ENCODE measurements at regions not wholly inside any gene's neighbourhood (a gene's known extent, or its start where the extent isn't known, plus 50 kb on each side); places are given as distances from the start of the nearest gene placed in this dataset.
"Not testable (repeated sequence)": the region's sequence is repeated elsewhere in the genome, so short reads cannot be mapped to it uniquely, and the experiment has no call there.

- no peaks in the 10 kb centered on the region for H3K36me3 ChIP-seq (ENCODE audit: control insufficient read depth, insufficient read depth, low read length)
- H3K27ac ChIP-seq (ENCODE audit: insufficient read depth, low read depth, low read length, poor library complexity, severe bottlenecking), result no peak overlapping the region
- no peaks in the 10 kb centered on the region for H3K9me3 ChIP-seq (ENCODE audit: control insufficient read depth, low read length)
- H3K4me1 ChIP-seq (ENCODE audit: control insufficient read depth, insufficient read depth, low read length), result no peaks in the 10 kb centered on the region
- peaks cover 57% of the 10 kb centered on the region for H3K27me3 ChIP-seq (ENCODE audit: control insufficient read depth, insufficient read depth, low read length, poor library complexity, severe bottlenecking)
- H3K4me3 ChIP-seq (ENCODE audit: insufficient read depth, low read depth, low read length), result no peak overlapping the region
- WGBS, 2 experiments, result 88 to 98% methylated on average over 4 of the region's 4 CpGs
Measured at GRCh38 chr22:22717664-22718063, 73.2 kb downstream of the GGTLC2 start.

DNA sequence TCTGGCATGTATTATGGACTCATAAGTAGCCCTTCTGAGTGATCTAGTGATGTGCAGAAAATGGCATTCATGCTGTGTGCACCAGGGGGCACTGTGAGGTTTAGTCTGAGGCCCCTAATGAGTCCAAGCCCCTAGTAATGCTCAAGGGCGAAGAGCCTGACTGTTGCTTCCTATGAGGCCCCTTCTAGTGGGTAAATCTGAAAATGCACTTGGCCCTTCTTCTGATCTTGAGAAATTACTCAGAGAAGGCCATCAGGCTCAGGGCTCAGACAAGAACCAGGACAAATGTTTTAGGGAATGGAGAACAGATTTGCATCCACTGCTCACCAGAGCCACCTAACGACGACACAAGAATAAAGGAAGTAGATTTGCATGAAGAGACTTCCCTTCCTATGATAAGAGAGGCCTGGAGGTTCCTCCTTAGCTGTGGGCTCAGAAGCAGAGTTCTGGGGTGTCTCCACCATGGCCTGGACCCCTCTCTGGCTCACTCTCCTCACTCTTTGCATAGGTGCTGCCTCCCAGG lies 75.8 kb downstream of the GGTLC2 start:
- Histone ChIP-seq H3K4me1 (ENCODE audit: control insufficient read depth, insufficient read depth, low read length) (no peaks in the 10 kb centered on the region), H3K4me3 (ENCODE audit: insufficient read depth, low read depth, low read length) (no peak overlapping the region), H3K36me3 (ENCODE audit: control insufficient read depth, insufficient read depth, low read length) (no peaks in the 10 kb centered on the region), H3K9me3 (ENCODE audit: control insufficient read depth, low read length) (no peaks in the 10 kb centered on the region), H3K27me3 (ENCODE audit: control insufficient read depth, insufficient read depth, low read length, poor library complexity, severe bottlenecking) (peaks cover 55% of the 10 kb centered on the region), H3K27ac (ENCODE audit: insufficient read depth, low read depth, low read length, poor library complexity, severe bottlenecking) (no peak overlapping the region)
- WGBS, 2 experiments, result 31 to 48% methylated on average over 3 of the region's 3 CpGs

DNA sequence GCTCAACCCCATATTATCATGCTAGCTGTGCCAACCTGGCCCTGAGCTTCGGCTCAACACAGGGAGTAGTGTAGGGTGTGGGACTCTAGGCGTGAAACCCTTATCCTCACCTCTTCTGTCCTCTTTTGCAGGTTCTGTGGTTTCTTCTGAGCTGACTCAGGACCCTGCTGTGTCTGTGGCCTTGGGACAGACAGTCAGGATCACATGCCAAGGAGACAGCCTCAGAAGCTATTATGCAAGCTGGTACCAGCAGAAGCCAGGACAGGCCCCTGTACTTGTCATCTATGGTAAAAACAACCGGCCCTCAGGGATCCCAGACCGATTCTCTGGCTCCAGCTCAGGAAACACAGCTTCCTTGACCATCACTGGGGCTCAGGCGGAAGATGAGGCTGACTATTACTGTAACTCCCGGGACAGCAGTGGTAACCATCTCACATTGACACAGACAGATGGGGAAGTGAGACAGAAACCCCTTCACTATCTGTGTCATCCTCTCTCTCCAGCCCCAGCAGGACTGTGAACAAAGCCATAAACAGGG lies 76.4 kb downstream of the GGTLC2 start:
- Histone ChIP-seq H3K27ac (ENCODE audit: insufficient read depth, low read depth, low read length, poor library complexity, severe bottlenecking) (no peak overlapping the region), H3K4me1 (ENCODE audit: control insufficient read depth, insufficient read depth, low read length) (no peaks in the 10 kb centered on the region), H3K36me3 (ENCODE audit: control insufficient read depth, insufficient read depth, low read length) (no peaks in the 10 kb centered on the region), H3K27me3 (ENCODE audit: control insufficient read depth, insufficient read depth, low read length, poor library complexity, severe bottlenecking) (peaks cover 55% of the 10 kb centered on the region), H3K9me3 (ENCODE audit: control insufficient read depth, low read length) (no peaks in the 10 kb centered on the region), H3K4me3 (ENCODE audit: insufficient read depth, low read depth, low read length) (no peak overlapping the region)
- WGBS, 2 experiments, result 90 to 91% methylated on average over 6 of the region's 6 CpGs

DNA sequence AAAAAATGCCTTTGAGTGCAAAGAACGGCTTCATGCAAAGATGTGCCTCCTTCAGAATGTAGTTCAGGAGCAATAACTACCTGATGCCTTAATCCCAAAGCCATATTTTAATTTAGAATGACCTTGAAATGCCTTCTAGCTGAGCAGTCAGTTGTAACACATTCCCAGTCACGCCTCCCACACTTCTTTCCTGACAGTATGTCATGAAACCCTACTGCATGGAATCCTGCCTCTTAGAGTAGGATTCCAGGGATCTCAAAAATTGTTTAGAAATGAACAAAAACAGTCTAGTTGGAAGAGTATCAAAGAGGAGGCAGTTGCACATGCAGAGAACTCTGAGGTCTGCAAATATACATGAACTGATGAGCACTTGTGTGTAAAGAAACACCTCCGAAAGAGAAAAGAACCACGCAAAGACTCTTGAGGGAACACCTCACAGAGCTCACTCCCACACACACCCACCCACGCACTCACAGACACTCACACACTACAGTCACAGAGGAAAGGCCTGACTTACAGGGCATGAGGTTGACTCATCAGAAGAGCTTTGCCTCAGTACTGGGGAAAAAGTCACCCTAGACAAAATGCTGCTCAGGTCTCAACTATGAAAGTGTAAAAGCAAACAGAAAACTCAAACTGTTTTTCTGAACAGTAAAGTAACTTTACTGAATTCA lies 77.4 kb downstream of the GGTLC2 start:
- H3K36me3 ChIP-seq (ENCODE audit: control insufficient read depth, insufficient read depth, low read length), result no peaks in the 10 kb centered on the region
- H3K9me3 ChIP-seq (ENCODE audit: control insufficient read depth, low read length), result no peaks in the 10 kb centered on the region
- no peak overlapping the region for H3K4me3 ChIP-seq (ENCODE audit: insufficient read depth, low read depth, low read length)
- no peak overlapping the region for H3K27ac ChIP-seq (ENCODE audit: insufficient read depth, low read depth, low read length, poor library complexity, severe bottlenecking)
- peaks cover 55% of the 10 kb centered on the region for H3K27me3 ChIP-seq (ENCODE audit: control insufficient read depth, insufficient read depth, low read length, poor library complexity, severe bottlenecking)
- 79 to 87% methylated on average over 5 of the region's 5 CpGs for WGBS, 2 experiments
- no peaks in the 10 kb centered on the region for H3K4me1 ChIP-seq (ENCODE audit: control insufficient read depth, insufficient read depth, low read length)

- Histone ChIP-seq H3K4me1 (ENCODE audit: control insufficient read depth, insufficient read depth, low read length) (no peaks in the 10 kb centered on the region), H3K4me3 (ENCODE audit: insufficient read depth, low read depth, low read length) (no peak overlapping the region), H3K27me3 (ENCODE audit: control insufficient read depth, insufficient read depth, low read length, poor library complexity, severe bottlenecking) (peaks cover 19% of the 10 kb centered on the region), H3K27ac (ENCODE audit: insufficient read depth, low read depth, low read length, poor library complexity, severe bottlenecking) (no peak overlapping the region), H3K36me3 (ENCODE audit: control insufficient read depth, insufficient read depth, low read length) (no peaks in the 10 kb centered on the region), H3K9me3 (ENCODE audit: control insufficient read depth, low read length) (no peaks in the 10 kb centered on the region)
- 78 to 99% methylated on average over 3 to 5 of the region's 5 CpGs for WGBS, 2 experiments
Measured at GRCh38 chr22:22728382-22728781, 84.0 kb downstream of the GGTLC2 start.

- Histone ChIP-seq H3K27me3 (ENCODE audit: control insufficient read depth, insufficient read depth, low read length, poor library complexity, severe bottlenecking) (peaks cover 7% of the 10 kb centered on the region), H3K27ac (ENCODE audit: insufficient read depth, low read depth, low read length, poor library complexity, severe bottlenecking) (no peak overlapping the region), H3K4me1 (ENCODE audit: control insufficient read depth, insufficient read depth, low read length) (no peaks in the 10 kb centered on the region), H3K9me3 (ENCODE audit: control insufficient read depth, low read length) (no peaks in the 10 kb centered on the region), H3K4me3 (ENCODE audit: insufficient read depth, low read depth, low read length) (no peak overlapping the region), H3K36me3 (ENCODE audit: control insufficient read depth, insufficient read depth, low read length) (no peaks in the 10 kb centered on the region)
- 90 to 93% methylated on average over 9 of the region's 9 CpGs for WGBS, 2 experiments
Measured at GRCh38 chr22:22730655-22731373, 86.4 kb downstream of the GGTLC2 start.

DNA sequence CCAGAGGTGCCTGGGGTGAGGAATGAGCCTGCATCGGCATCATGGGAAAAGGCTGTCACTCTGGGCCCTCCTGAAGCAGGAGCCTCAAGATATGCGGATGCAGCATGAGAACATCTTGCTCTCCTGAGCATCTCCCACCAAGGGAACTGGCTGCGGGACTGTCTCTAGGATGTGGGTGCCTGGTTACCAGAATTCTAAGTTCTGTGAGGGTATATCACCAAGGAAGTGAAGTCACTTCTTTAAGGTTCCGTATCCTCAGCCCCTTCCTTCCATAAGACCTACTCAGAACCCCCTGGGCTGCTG lies 86.9 kb downstream of the GGTLC2 start:
- Histone ChIP-seq H3K4me1 (ENCODE audit: control insufficient read depth, insufficient read depth, low read length) (no peaks in the 10 kb centered on the region), H3K27me3 (ENCODE audit: control insufficient read depth, insufficient read depth, low read length, poor library complexity, severe bottlenecking) (peaks cover 6% of the 10 kb centered on the region), H3K9me3 (ENCODE audit: control insufficient read depth, low read length) (no peaks in the 10 kb centered on the region), H3K4me3 (ENCODE audit: insufficient read depth, low read depth, low read length) (no peak overlapping the region), H3K36me3 (ENCODE audit: control insufficient read depth, insufficient read depth, low read length) (no peaks in the 10 kb centered on the region), H3K27ac (ENCODE audit: insufficient read depth, low read depth, low read length, poor library complexity, severe bottlenecking) (no peak overlapping the region)
- 93 to 97% methylated on average over 4 of the region's 4 CpGs for WGBS, 2 experiments

DNA sequence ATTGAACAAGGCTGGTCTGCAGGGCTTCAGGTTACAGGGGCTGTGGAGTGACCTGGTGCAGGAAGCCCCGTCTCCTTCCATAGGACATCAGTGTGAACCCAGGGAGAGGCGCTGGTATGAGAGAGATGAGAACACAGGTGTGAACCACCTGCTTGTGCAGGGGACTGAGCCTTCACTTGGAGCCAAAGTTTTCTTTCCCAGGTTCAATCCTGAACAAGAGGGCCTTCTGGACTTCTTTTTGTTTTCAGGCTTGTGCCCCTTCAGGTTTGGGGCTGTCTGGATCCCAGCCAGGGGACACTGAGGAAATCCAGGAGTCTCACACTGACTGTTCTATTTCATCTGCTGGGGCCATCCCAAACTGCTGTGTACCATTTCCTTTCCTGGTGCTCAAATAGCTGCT lies 88.6 kb downstream of the GGTLC2 start:
- H3K4me3 ChIP-seq (ENCODE audit: insufficient read depth, low read depth, low read length); H3K4me1 ChIP-seq (ENCODE audit: control insufficient read depth, insufficient read depth, low read length); H3K27ac ChIP-seq (ENCODE audit: insufficient read depth, low read depth, low read length, poor library complexity, severe bottlenecking); H3K36me3 ChIP-seq (ENCODE audit: control insufficient read depth, insufficient read depth, low read length); H3K9me3 ChIP-seq (ENCODE audit: control insufficient read depth, low read length); H3K27me3 ChIP-seq (ENCODE audit: control insufficient read depth, insufficient read depth, low read length, poor library complexity, severe bottlenecking): not testable (repeated sequence)
- WGBS, 2 experiments, result 86 to 88% methylated on average over 2 of the region's 2 CpGs

GRCh38 chr22:22733881-22734373 lies 89.5 kb downstream of the GGTLC2 start:
- no peaks in the 10 kb centered on the region for H3K9me3 ChIP-seq (ENCODE audit: control insufficient read depth, low read length)
- H3K4me1 ChIP-seq (ENCODE audit: control insufficient read depth, insufficient read depth, low read length), result no peaks in the 10 kb centered on the region
- no peak overlapping the region for H3K4me3 ChIP-seq (ENCODE audit: insufficient read depth, low read depth, low read length)
- no peak overlapping the region for H3K27ac ChIP-seq (ENCODE audit: insufficient read depth, low read depth, low read length, poor library complexity, severe bottlenecking)
- WGBS, 2 experiments, result 88 to 92% methylated on average over 7 of the region's 7 CpGs
- H3K27me3 ChIP-seq (ENCODE audit: control insufficient read depth, insufficient read depth, low read length, poor library complexity, severe bottlenecking), result no peaks in the 10 kb centered on the region
- no peaks in the 10 kb centered on the region for H3K36me3 ChIP-seq (ENCODE audit: control insufficient read depth, insufficient read depth, low read length)

GRCh38 chr22:22734395-22735272 lies 90.2 kb downstream of the GGTLC2 start:
- not testable (repeated sequence) for H3K27ac ChIP-seq (ENCODE audit: insufficient read depth, low read depth, low read length, poor library complexity, severe bottlenecking); H3K4me1 ChIP-seq (ENCODE audit: control insufficient read depth, insufficient read depth, low read length); H3K36me3 ChIP-seq (ENCODE audit: control insufficient read depth, insufficient read depth, low read length); H3K9me3 ChIP-seq (ENCODE audit: control insufficient read depth, low read length); H3K4me3 ChIP-seq (ENCODE audit: insufficient read depth, low read depth, low read length); H3K27me3 ChIP-seq (ENCODE audit: control insufficient read depth, insufficient read depth, low read length, poor library complexity, severe bottlenecking)
- WGBS, 2 experiments, result 85 to 88% methylated on average over 14 of the region's 17 CpGs
